ENCODE measurements at regions not wholly inside any gene's neighbourhood (a gene's known extent, or its start where the extent isn't known, plus 50 kb on each side); places are given as distances from the start of the nearest gene placed in this dataset.

DNA sequence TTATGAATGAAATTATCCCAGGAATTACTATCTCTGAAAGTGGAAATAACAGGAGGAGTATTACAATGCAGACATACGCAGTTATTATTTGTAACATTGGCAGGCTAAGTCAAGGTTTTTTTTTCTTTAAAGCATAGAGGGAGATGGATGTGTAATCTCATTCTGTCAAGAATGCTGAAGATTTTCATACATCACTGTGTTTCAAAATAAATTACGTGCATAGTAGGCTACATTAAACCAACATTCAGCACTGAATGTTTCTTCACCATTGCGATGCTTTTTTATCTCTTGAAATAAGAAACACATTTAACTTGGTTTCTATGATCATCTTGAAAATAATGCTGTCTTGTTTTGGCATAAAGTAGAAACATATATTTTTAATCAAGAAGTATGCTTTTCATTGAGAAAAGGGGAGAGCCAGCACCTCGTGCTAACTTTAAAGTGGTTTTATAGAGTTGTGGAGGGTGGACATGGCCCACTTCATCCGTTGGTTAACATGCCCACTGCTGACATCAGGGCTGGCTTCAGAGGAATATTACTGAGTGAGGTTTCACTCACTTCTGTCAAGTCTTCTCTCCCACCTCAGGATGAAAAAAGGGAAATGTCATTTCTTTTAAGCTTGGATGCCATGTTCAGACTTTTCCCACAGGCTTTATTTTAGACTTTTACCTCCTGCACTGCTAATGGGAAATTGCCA lies 203.6 kb upstream of the MEF2C start:
- TF ChIP-seq SUZ12 (IDR thresholded peaks at IDR 0.05; ENCODE audit: extremely low read depth, insufficient read depth, insufficient read length) (no peak), YY1 (IDR thresholded peaks at IDR 0.05; ENCODE audit: insufficient read depth, insufficient read length) (no peak), ZNF274 (IDR thresholded peaks at IDR 0.05; ENCODE audit: low read depth, low read length) (no peak)

All from NT2/D1 (cell line).